Loucy (cell line): ENCODE measurements at regions not wholly inside any gene's neighbourhood (a gene's known extent, or its start where the extent isn't known, plus 50 kb on each side); places are given as distances from the start of the nearest gene placed in this dataset.

ENCODE experiments used
- H2AFZ ChIP-seq: fragments of 200-600 bp; sonication (generic); 2 replicates; pipeline ENCODE4 v1.6.0; 2016; ENCODE audit warnings: antibody characterized with exemption, mild to moderate bottlenecking, low read length, moderate library complexity
- H3F3A ChIP-seq: fragments of 200-600 bp; 2 replicates; pipeline ENCODE4 v1.6.0; 2016; ENCODE audit warnings: antibody characterized with exemption, low read depth, mild to moderate bottlenecking
- H3K27me3 ChIP-seq: fragments of 200-600 bp; sonication (generic); 2 replicates; pipeline ENCODE4 v1.6.1; 2014; ENCODE audit warnings: low read length, mild to moderate bottlenecking; ENCODE audit not compliant: insufficient read depth, poor library complexity, severe bottlenecking
- H3K36me3 ChIP-seq: fragments of 200-600 bp; sonication (generic); 2 replicates; pipeline ENCODE4 v1.6.1; 2016; ENCODE audit warnings: low read length; ENCODE audit not compliant: insufficient read depth
- H3K4me1 ChIP-seq: fragments of 200-600 bp; sonication (generic); 2 replicates; pipeline ENCODE4 v1.5.1; 2014; ENCODE audit warnings: low read length, mild to moderate bottlenecking; ENCODE audit not compliant: insufficient read depth, poor library complexity, severe bottlenecking
- H3K4me2 ChIP-seq: fragments of 200-600 bp; sonication (generic); 2 replicates; pipeline ENCODE4 v1.6.0; 2014; ENCODE audit warnings: antibody characterized with exemption, low read length, low read depth, mild to moderate bottlenecking; ENCODE audit not compliant: poor library complexity, severe bottlenecking
- H3K4me3 ChIP-seq: fragments of 200-600 bp; sonication (generic); 2 replicates; pipeline ENCODE4 v1.5.1; 2014; ENCODE audit warnings: low read length, mild to moderate bottlenecking, mixed read lengths; ENCODE audit not compliant: poor library complexity, severe bottlenecking
- H3K79me2 ChIP-seq: fragments of 200-600 bp; sonication (generic); 2 replicates; pipeline ENCODE4 v1.6.1; 2014; ENCODE audit warnings: low read length; ENCODE audit not compliant: insufficient read depth
- H3K9ac ChIP-seq: fragments of 200-600 bp; sonication (generic); 2 replicates; pipeline ENCODE4 v1.6.0; 2014; ENCODE audit warnings: mild to moderate bottlenecking, low read depth, low read length, moderate library complexity; ENCODE audit not compliant: poor library complexity, severe bottlenecking
- H3K9me2 ChIP-seq: fragments of 200-600 bp; sonication (generic); replicated peaks from 2 replicates; pipeline ENCODE4 v1.6.1; 2016; ENCODE audit warnings: low read depth, low read length, mixed read lengths
- H3K9me3 ChIP-seq: fragments of 200-600 bp; sonication (generic); 2 replicates; pipeline ENCODE4 v1.6.1; 2014; ENCODE audit warnings: mild to moderate bottlenecking, antibody characterized with exemption, low read length, low read depth; ENCODE audit not compliant: insufficient read depth
- H4K20me1 ChIP-seq: fragments of 200-600 bp; sonication (generic); 2 replicates; pipeline ENCODE4 v1.6.0; 2014; ENCODE audit warnings: antibody characterized with exemption, low read length, mild to moderate bottlenecking; ENCODE audit not compliant: insufficient read depth, poor library complexity, severe bottlenecking
- CTCF ChIP-seq: fragments of 200-600 bp; sonication (generic); conservative IDR thresholded peaks from 2 replicates; pipeline ENCODE4 v1.5.1; 2014; ENCODE audit warnings: mild to moderate bottlenecking, antibody characterized with exemption, low read length
- EZH2phosphoT487 ChIP-seq: fragments of 200-600 bp; IDR thresholded peaks from 2 replicates; pipeline ENCODE4 v1.6.1; 2018; ENCODE audit warnings: antibody characterized with exemption, mild to moderate bottlenecking, moderate library complexity, borderline replicate concordance

GRCh38 chr4:179601671-179602070 is 2159.4 kb upstream of the AGA start:
- no peak for TF ChIP-seq EZH2phosphoT487
- no peak for TF ChIP-seq CTCF

GRCh38 chr4:179605196-179605595 is 2163.0 kb upstream of the AGA start:
- H3K4me2 ChIP-seq: no peak overlapping the region
- H2AFZ ChIP-seq: no peak overlapping the region

More at GRCh38 chr4:179601671-179602070, 2159.4 kb upstream of the AGA start:
- Histone ChIP-seq H3K36me3 (no peaks in the 10 kb centered on the region), H3K9me2 (no peaks in the 10 kb centered on the region), H3K4me1 (no peaks in the 10 kb centered on the region), H3K4me3 (no peak overlapping the region), H3K4me2 (no peak overlapping the region), H3K27me3 (no peaks in the 10 kb centered on the region), H3F3A (no peaks in the 10 kb centered on the region), H3K9me3 (no peaks in the 10 kb centered on the region), H4K20me1 (no peaks in the 10 kb centered on the region), H3K9ac (no peak overlapping the region), H3K79me2 (no peaks in the 10 kb centered on the region), H2AFZ (no peak overlapping the region)

GRCh38 chr4:179607003-179607402 is 2164.8 kb upstream of the AGA start:
- TF ChIP-seq EZH2phosphoT487 (no peak), CTCF (no peak)
- Histone ChIP-seq H3K9me3 (no peaks in the 10 kb centered on the region), H3K27me3 (no peaks in the 10 kb centered on the region), H3K79me2 (no peaks in the 10 kb centered on the region), H3K9me2 (no peaks in the 10 kb centered on the region), H3K36me3 (no peaks in the 10 kb centered on the region), H2AFZ (no peak overlapping the region), H3K9ac (no peak overlapping the region), H3K4me2 (no peak overlapping the region), H3F3A (no peaks in the 10 kb centered on the region), H3K4me3 (no peak overlapping the region), H3K4me1 (no peaks in the 10 kb centered on the region), H4K20me1 (no peaks in the 10 kb centered on the region)

More at GRCh38 chr4:179605196-179605595, 2163.0 kb upstream of the AGA start:
- H3K79me2 ChIP-seq: no peaks in the 10 kb centered on the region
- TF ChIP-seq EZH2phosphoT487 (no peak), CTCF (no peak)
- no peaks in the 10 kb centered on the region for H3K9me3 ChIP-seq
- no peak overlapping the region for H3K9ac ChIP-seq
- H3K27me3 ChIP-seq: no peaks in the 10 kb centered on the region
- H3K9me2 ChIP-seq: no peaks in the 10 kb centered on the region
- H3K4me3 ChIP-seq: no peak overlapping the region
- no peaks in the 10 kb centered on the region for H3K36me3 ChIP-seq
- no peaks in the 10 kb centered on the region for H3F3A ChIP-seq
- H4K20me1 ChIP-seq: no peaks in the 10 kb centered on the region
- H3K4me1 ChIP-seq: no peaks in the 10 kb centered on the region
